NCI-H2227 (cell line): ENCODE measurements at regions not wholly inside any gene's neighbourhood (a gene's known extent, or its start where the extent isn't known, plus 50 kb on each side); places are given as distances from the start of the nearest gene placed in this dataset.
"Not testable (repeated sequence)": the region's sequence is repeated elsewhere in the genome, so short reads cannot be mapped to it uniquely, and the experiment has no call there.

Experiments used
- DNase-seq: peaks from one replicate; lab custom pipeline; 2025; ENCODE audit not compliant: unreplicated experiment; lab: John Stamatoyannopoulos, UW

GRCh38 chr3:5465183-5465582, 277.7 kb downstream of the EDEM1 start:
- no peak for DNase-seq

GRCh38 chr3:5466065-5466464, 278.6 kb downstream of the EDEM1 start:
- DNase-seq, result no peak

GRCh38 chr3:5466717-5467116, 279.2 kb downstream of the EDEM1 start:
- no peak for DNase-seq

GRCh38 chr3:5473471-5473870, 286.0 kb downstream of the EDEM1 start:
- DNase-seq, result no peak

GRCh38 chr3:5476403-5476802, 288.9 kb downstream of the EDEM1 start:
- no peak for DNase-seq

GRCh38 chr3:5479229-5479799, 291.8 kb downstream of the EDEM1 start:
- no peak for DNase-seq

- no peak for DNase-seq
Observed at GRCh38 chr3:5480190-5480589, 292.7 kb downstream of the EDEM1 start.

GRCh38 chr3:5485427-5485826, 297.9 kb downstream of the EDEM1 start:
- no peak for DNase-seq

GRCh38 chr3:5488771-5489170, 301.3 kb downstream of the EDEM1 start:
- DNase-seq, result no peak

- no peak for DNase-seq
Observed at GRCh38 chr3:5489536-5489935, 302.0 kb downstream of the EDEM1 start.

GRCh38 chr3:5494905-5495519, 307.5 kb downstream of the EDEM1 start:
- no peak for DNase-seq

GRCh38 chr3:5497497-5497896, 310.0 kb downstream of the EDEM1 start:
- DNase-seq, result no peak

GRCh38 chr3:5498981-5499380, 311.5 kb downstream of the EDEM1 start:
- no peak for DNase-seq

- no peak for DNase-seq
Observed at GRCh38 chr3:5499404-5499803, 311.9 kb downstream of the EDEM1 start.

- DNase-seq, result no peak
Observed at GRCh38 chr3:5503136-5503535, 315.6 kb downstream of the EDEM1 start.

- DNase-seq, result no peak
Observed at GRCh38 chr3:5504135-5504534, 316.6 kb downstream of the EDEM1 start.

- no peak for DNase-seq
Observed at GRCh38 chr3:5505163-5505562, 317.7 kb downstream of the EDEM1 start.

- DNase-seq, result no peak
Observed at GRCh38 chr3:5505997-5506396, 318.5 kb downstream of the EDEM1 start.

- not testable (repeated sequence) for DNase-seq
Observed at GRCh38 chr3:5508860-5509259, 321.4 kb downstream of the EDEM1 start.

- DNase-seq, result no peak
Observed at GRCh38 chr3:5510300-5510699, 322.8 kb downstream of the EDEM1 start.

GRCh38 chr3:5517921-5518320, 330.4 kb downstream of the EDEM1 start:
- DNase-seq, result no peak

- no peak for DNase-seq
Observed at GRCh38 chr3:5520237-5520636, 332.7 kb downstream of the EDEM1 start.

- no peak for DNase-seq
Observed at GRCh38 chr3:5523125-5523524, 335.6 kb downstream of the EDEM1 start.
